ENCODE measurements at regions not wholly inside any gene's neighbourhood (a gene's known extent, or its start where the extent isn't known, plus 50 kb on each side); places are given as distances from the start of the nearest gene placed in this dataset.
A peak's percentile ranks its signal among the peaks of the same experiment; 100 is the strongest.

- H3K9me3 Mint-ChIP-seq = no peaks in the 10 kb centered on the region
- no peaks in the 10 kb centered on the region for H3K27me3 Mint-ChIP-seq (ENCODE audit: low read depth)
- H3K4me3 Mint-ChIP-seq = no peak overlapping the region
- H3K36me3 Mint-ChIP-seq (ENCODE audit: low read depth) = no peaks in the 10 kb centered on the region
- TF ChIP-seq CTCF (IDR thresholded peaks at IDR 0.05; ENCODE audit: unreplicated experiment in 3 of 3) = no peak
- H3K27ac Mint-ChIP-seq = no peak overlapping the region
- no peaks in the 10 kb centered on the region for H3K4me1 Mint-ChIP-seq
Observed at GRCh38 chr2:155748131-155748530, 584.4 kb downstream of the NR4A2 start.

DNA sequence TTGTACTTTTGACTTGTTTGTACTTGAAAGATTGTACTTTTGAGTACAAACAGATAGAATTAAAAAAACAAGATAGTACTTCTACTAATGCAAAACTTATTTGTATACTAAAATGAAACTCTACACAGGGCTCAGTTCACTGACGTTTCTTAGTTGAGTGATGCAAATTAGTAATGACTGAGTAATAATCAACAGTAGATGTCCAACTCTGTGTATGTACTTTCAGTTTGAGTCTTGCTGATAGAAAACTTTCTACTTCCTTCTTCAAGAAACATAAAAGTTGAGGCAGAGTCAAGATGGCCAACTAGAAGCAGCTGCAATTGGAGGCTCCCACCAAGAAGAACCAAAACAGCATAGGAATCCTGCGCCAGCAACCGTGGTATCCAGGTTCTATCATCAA, 585.0 kb downstream of the NR4A2 start:
- Mint-ChIP-seq H3K27ac (no peak overlapping the region), H3K36me3 (ENCODE audit: low read depth) (no peaks in the 10 kb centered on the region), H3K27me3 (ENCODE audit: low read depth) (no peaks in the 10 kb centered on the region), H3K4me1 (no peaks in the 10 kb centered on the region), H3K9me3 (no peaks in the 10 kb centered on the region), H3K4me3 (no peak overlapping the region)
- TF ChIP-seq CTCF (IDR thresholded peaks at IDR 0.05; ENCODE audit: unreplicated experiment in 3 of 3) = no peak

DNA sequence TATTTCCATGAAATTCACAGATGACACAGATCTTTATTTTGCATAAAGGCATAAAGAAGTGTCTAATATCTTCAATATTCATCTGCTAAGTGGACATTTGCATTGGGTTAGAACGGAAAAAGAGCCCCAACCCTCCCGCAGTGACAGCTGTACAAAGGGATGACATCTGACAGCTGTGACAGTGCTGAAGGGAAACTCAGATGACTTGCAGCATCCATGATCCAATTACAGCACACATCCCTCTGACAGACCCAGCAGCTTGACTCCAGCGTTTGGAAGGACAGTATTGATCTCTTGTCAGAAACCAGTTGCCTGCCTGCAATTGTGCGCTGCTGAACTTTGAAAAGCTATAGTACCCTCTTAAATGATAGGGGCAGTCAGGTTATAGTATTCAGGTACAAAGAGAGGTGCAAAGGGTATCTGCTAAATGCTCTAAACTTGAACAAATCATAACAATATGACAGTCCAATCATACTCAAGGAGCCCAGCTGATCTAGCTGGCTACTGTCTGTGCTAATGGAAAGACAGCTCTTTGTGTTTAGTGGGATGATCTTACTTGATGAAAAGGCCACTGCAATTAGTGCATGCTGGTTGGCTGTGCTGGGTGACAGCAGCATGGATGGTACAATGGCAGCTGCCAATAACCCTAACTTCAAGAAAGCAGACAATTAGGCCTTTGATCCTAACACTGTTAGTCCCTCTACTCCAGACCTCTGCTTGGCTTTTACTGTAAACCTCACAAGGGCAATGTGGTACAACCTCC, 599.2 kb downstream of the NR4A2 start:
- TF ChIP-seq CTCF (IDR thresholded peaks at IDR 0.05; ENCODE audit: unreplicated experiment in 3 of 3) = no peak
- H3K27ac Mint-ChIP-seq = peak overlapping the region in 1 of 3 experiments; percentile 33
- no peaks in the 10 kb centered on the region for H3K9me3 Mint-ChIP-seq
- H3K4me3 Mint-ChIP-seq = no peak overlapping the region
- H3K27me3 Mint-ChIP-seq (ENCODE audit: low read depth) = no peaks in the 10 kb centered on the region
- peaks cover 11% of the 10 kb centered on the region for H3K4me1 Mint-ChIP-seq
- no peaks in the 10 kb centered on the region for H3K36me3 Mint-ChIP-seq (ENCODE audit: low read depth)

GRCh38 chr2:155730804-155731203, 601.7 kb downstream of the NR4A2 start:
- no peak overlapping the region for H3K4me3 Mint-ChIP-seq
- no peaks in the 10 kb centered on the region for H3K27me3 Mint-ChIP-seq (ENCODE audit: low read depth)
- H3K4me1 Mint-ChIP-seq = peaks cover 18% of the 10 kb centered on the region
- no peak overlapping the region for H3K27ac Mint-ChIP-seq
- H3K9me3 Mint-ChIP-seq = no peaks in the 10 kb centered on the region
- no peak for TF ChIP-seq CTCF (IDR thresholded peaks at IDR 0.05; ENCODE audit: unreplicated experiment in 3 of 3)
- H3K36me3 Mint-ChIP-seq (ENCODE audit: low read depth) = no peaks in the 10 kb centered on the region

DNA sequence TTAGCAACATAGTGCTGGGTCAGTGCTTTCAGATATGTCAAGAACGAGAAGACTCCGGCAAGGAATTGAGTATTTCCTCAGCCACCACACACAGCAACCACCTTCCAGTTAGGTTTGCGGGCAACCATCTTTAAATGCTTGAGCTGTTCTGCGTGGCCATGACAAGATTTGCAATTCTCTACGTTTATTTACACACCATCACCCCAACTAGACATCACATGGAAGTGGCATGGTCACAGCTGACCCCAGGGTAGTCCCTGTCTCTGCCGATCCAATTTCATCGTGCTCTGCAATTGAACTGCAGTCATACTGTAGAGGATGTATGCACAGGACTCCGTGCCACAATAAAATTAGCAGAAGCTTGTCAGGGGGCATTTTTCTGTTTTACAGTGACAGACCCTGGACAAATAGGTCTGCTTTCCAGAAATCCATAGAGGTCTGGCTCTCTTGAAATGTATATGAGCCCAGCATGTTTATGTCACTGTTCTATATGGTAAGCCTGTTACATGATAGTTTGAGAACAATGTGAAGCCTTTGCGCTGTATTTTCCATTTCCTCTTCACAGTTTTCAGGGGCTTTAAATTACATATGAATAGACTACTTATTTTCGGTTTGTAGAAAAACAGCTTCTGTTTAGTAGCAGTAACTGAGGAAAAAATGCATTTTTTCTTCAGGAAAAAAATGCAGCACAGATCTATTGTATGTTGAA, 605.2 kb downstream of the NR4A2 start:
- Mint-ChIP-seq H3K4me1 (peaks cover 7% of the 10 kb centered on the region), H3K36me3 (ENCODE audit: low read depth) (no peaks in the 10 kb centered on the region), H3K9me3 (no peaks in the 10 kb centered on the region), H3K4me3 (peak overlapping the region in 1 of 3 experiments; percentile 35), H3K27ac (no peak overlapping the region), H3K27me3 (ENCODE audit: low read depth) (no peaks in the 10 kb centered on the region)
- no peak for TF ChIP-seq CTCF (IDR thresholded peaks at IDR 0.05; ENCODE audit: unreplicated experiment in 3 of 3)
